GM12891 (cell line): ENCODE measurements at regions not wholly inside any gene's neighbourhood (a gene's known extent, or its start where the extent isn't known, plus 50 kb on each side); places are given as distances from the start of the nearest gene placed in this dataset.

Experiments used
- DNase-seq: peaks from one replicate; pipeline ENCODE4 v3.0.0; 2011; ENCODE audit warnings: low spot score; ENCODE audit not compliant: insufficient read length
- FAIRE-seq: peaks from 2 replicates; lab custom pipeline; 2011; peaks lifted over from hg19 to GRCh38; lab: Jason Lieb, UNC
- PAX5 ChIP-seq: IDR thresholded peaks from 2 replicates; pipeline ENCODE4 v1.6.1; 2011; ENCODE audit warnings: low read length, moderate library complexity, mild to moderate bottlenecking; ENCODE audit not compliant: insufficient read depth, severe bottlenecking
- POLR2A ChIP-seq: IDR thresholded peaks from 2 replicates; pipeline ENCODE4 v1.6.1; 2011; ENCODE audit warnings: low read depth, low read length, control low read depth
- POLR2AphosphoS5 ChIP-seq: IDR thresholded peaks from 2 replicates; pipeline ENCODE4 v1.6.1; 2011; ENCODE audit warnings: low read depth, low read length, control low read depth
- POU2F2 ChIP-seq: IDR thresholded peaks from 2 replicates; pipeline ENCODE4 v1.6.1; 2011; ENCODE audit warnings: low read depth, mild to moderate bottlenecking, control low read depth, low read length, moderate library complexity
- SPI1 ChIP-seq: IDR thresholded peaks from 2 replicates; pipeline ENCODE4 v1.6.1; 2011; ENCODE audit warnings: low read depth, low read length, control low read depth
- TAF1 ChIP-seq: IDR thresholded peaks from 2 replicates; pipeline ENCODE4 v1.6.1; 2011; ENCODE audit warnings: low read depth, low read length, control low read depth

DNA sequence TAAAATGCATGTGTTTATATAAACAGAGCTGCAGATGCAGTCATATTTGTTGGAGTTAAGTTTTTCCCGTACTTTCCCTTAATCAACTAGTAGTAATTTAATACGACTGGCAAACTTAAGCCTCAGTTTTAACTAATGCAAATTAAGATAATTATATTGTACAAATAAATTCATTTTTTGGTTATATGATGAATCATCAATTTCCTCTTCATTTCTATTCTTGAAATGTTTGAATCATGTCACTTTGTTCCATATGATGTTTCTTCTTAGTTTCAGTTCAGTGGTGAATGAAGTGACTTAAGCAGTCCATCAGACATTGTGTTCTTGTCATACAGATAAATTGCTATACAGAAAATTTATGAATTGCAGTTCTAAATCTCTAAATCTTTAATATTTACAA is 1361.2 kb upstream of the EPHA6 start:
- FAIRE-seq: no peak
- TF ChIP-seq POU2F2 (no peak), PAX5 (no peak), TAF1 (no peak), SPI1 (no peak), POLR2A (no peak), POLR2AphosphoS5 (no peak)
- no peak for DNase-seq

DNA sequence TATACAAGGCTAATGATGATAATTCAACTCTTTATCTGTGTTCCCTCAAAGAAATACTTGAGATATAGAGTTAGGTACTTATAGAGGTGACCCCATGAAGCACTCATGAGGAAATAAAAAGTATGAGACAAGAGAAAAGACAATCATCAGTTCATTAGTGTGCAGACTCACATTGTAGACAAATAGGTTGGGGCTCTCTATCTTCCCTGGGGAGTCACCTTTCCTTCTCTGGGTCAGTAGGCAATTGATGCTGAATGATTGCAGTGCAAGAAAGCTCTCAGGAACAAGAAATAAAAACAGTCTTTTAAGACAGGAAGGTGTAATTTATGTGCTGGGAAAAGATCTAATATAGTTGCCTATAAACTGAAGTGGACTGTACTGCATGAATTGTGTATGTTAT is 1357.6 kb upstream of the EPHA6 start:
- DNase-seq (no peak), FAIRE-seq (no peak)
- TF ChIP-seq SPI1 (no peak), TAF1 (no peak), POLR2AphosphoS5 (no peak), PAX5 (no peak), POLR2A (no peak), POU2F2 (no peak)

DNA sequence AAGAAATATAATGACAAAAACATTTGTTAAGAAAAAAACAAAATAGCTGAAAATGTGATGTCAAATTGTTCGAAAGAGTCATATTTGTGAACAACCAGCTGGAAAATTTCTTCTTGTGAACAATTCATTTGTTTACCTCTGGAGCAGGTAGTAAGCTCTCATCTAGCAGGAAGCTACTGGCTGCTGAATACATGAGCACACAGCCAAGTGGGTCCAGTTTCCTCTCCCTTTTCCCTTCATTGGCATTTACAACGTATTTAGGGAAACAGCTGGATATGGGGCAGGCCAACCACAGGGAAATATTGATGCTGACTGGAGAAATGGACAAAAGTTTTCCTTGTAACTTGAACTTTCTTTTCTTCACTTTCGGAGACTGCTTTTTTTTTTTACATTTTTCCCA is 1354.7 kb upstream of the EPHA6 start:
- DNase-seq: no peak
- no peak for TF ChIP-seq POLR2A
- no peak for TF ChIP-seq POU2F2
- TF ChIP-seq PAX5: no peak

DNA sequence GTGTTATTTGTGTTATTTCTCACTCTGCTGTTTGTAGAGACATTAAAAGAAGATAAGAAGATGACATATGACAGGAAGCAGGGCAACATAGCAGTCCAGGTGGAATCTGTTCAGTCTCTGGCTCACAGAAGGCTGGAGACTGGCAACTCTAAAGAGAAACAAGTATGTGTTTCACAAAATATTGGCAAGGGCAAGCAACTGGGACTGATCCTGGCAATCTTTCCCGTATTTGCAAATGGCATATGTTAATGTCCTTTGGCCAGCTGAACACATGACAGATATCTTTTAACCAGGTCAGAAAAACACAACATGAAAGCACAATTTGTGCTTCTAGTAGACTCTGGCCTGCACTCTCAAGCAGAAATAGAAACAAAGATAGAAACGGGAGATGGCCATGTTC is 1354.1 kb upstream of the EPHA6 start:
- FAIRE-seq: no peak
- no peak for DNase-seq
- no peak for TF ChIP-seq PAX5
- no peak for TF ChIP-seq POLR2AphosphoS5
- no peak for TF ChIP-seq SPI1
- TF ChIP-seq POLR2A: no peak
- TF ChIP-seq POU2F2: no peak
- TF ChIP-seq TAF1: no peak

More for the DNA sequence above, 1354.7 kb upstream of the EPHA6 start:
- FAIRE-seq: no peak

DNA sequence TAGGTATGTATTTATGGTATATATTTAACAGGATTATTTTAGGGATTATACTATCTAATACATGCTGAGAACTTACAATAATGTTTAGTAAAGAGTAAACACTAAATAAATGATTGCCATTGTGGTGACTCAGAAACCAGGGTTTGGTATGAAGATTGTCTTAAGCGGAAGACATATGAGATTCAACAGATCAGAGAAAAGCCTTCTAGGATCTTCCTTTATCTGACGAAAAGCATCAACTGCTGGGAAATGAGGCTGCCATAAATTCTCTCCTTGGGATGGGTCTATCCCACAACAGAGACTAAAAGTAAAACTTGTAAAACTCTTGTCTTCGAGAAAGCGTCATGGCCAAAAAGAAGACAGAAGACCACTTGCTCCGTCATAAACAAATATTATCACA is 1352.2 kb upstream of the EPHA6 start:
- no peak for FAIRE-seq
- TF ChIP-seq SPI1 (no peak), POLR2A (no peak), POLR2AphosphoS5 (no peak), PAX5 (no peak), TAF1 (no peak), POU2F2 (no peak)
- DNase-seq: no peak

DNA sequence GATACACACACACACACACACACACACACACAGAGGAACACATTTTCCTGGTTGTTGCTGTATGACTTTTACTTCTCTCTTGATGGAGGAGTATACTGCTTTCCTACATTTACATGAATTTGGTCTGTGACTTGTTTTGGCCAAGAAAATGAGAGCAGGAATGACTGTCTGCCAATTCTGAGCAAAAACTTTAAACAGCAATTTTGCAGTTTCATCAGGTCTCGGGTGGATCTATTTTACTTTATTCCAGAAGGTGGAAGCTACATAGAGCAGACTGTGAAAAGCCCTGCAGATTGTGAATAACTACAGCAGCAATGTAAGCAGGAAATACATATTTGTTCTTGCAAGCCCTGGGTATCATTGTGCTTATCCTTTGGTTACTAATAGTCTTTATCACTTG is 1350.0 kb upstream of the EPHA6 start:
- TF ChIP-seq POLR2A: no peak
- no peak for TF ChIP-seq PAX5
- TF ChIP-seq TAF1: no peak
- no peak for TF ChIP-seq SPI1
- TF ChIP-seq POLR2AphosphoS5: no peak
- no peak for TF ChIP-seq POU2F2
- DNase-seq (no peak), FAIRE-seq (no peak)

DNA sequence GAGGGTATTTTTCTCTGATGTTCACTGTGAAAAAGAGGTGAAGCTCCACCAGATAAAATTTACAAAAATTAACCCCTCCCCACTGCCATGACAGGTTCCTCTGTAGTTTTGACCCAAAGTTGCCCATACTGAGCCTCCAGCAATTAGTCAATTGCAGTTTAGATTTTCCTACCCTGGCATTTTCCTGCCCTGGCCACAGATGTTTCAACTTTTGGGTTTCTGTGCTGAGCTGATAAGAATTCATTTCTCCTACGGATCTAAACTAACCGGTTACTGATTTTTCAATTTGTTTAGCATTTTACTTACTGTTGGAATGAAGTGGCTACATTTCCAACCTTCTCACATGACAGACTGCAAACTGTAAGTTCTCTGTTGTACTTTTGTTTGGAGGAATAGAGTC is 1346.1 kb upstream of the EPHA6 start:
- no peak for TF ChIP-seq PAX5
- TF ChIP-seq POLR2AphosphoS5: no peak
- TF ChIP-seq POU2F2: no peak
- TF ChIP-seq TAF1: no peak
- no peak for TF ChIP-seq POLR2A
- no peak for TF ChIP-seq SPI1
- DNase-seq (no peak), FAIRE-seq (no peak)

DNA sequence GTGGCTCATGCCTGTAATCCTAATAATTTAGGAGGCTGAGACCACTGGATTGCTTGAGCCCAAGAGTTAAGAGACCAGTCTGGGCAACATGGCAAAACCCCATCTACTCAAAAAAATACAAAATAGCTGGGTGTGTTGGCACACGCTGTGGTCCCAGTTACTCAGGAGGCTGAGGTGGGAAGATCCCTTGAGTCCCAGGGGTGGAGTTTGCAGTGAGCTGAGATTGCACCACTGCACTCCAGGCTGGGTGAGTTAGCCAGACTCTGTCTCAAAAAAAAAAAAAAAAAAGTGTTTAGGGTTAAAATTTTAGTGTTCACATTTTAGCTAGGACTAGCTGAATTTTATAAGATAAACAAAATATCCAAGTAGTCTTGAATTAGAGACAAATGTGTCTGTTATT is 1340.1 kb upstream of the EPHA6 start:
- DNase-seq (no peak), FAIRE-seq (no peak)
- TF ChIP-seq PAX5: no peak
- no peak for TF ChIP-seq POLR2A
- TF ChIP-seq TAF1: no peak
- TF ChIP-seq POLR2AphosphoS5: no peak
- no peak for TF ChIP-seq SPI1
- no peak for TF ChIP-seq POU2F2

DNA sequence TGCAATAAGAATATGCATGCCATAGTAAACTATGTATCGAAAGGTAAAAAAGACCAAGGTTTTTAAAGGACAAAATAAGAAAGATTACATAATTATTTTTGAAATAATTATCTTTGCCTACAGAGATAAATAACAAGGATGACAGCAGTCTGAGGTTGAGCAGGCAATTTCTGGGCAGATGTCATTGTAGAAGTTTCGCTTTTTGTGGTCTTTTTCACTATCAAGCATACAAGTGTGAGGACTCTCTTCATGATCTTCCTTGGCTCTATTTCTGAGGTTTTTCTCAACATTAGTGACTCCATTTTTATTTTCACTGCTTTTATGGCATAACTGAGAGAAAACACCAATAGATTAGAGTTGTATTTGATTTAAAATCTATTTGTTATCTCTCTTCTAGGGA is 1337.9 kb upstream of the EPHA6 start:
- TF ChIP-seq POU2F2 (no peak), TAF1 (no peak), SPI1 (no peak), PAX5 (no peak), POLR2A (no peak), POLR2AphosphoS5 (no peak)
- FAIRE-seq (no peak), DNase-seq (no peak)

DNA sequence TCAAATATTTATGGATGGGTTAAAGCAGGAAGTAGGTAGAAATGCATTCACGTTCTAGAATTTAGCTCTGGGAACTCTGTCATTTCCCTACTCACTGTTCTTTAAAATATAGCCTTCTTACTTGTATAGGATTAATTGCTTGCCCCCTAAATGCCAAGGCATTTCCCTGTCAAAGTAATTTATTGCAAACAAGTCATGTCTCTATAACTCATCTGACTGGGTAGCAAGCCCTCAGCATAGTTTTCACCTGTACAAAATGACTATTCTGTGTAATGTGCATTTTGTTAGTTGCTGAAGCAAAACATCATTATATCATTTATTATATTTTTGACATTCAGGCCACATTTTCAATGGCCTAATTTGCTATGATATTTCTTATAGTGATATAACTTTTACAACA is 1308.2 kb upstream of the EPHA6 start:
- TF ChIP-seq TAF1 (no peak), POLR2A (no peak), SPI1 (no peak), POLR2AphosphoS5 (no peak), POU2F2 (no peak), PAX5 (no peak)
- no peak for DNase-seq
- no peak for FAIRE-seq

DNA sequence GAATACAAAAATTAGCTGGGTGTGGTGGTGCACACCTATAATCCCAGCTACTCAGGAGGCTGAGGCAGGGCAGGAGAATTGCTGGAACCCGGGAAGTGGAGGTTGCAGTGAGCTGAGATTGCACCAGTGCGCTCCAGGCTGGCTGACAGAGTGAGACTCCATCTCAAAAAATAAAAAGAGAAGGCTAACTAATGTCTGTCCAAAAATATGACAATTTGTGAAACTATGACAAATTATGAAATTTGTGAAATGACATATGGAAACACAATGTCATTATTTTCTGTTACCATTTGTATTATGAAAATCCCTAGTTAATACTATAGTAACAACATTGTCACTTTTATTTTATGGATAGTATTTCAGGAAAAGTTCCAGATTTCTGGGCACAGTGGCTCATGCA is 1306.3 kb upstream of the EPHA6 start:
- no peak for DNase-seq
- TF ChIP-seq POU2F2: no peak
- TF ChIP-seq SPI1: no peak
- FAIRE-seq: no peak
